ENCODE measurements at regions not wholly inside any gene's neighbourhood (a gene's known extent, or its start where the extent isn't known, plus 50 kb on each side); places are given as distances from the start of the nearest gene placed in this dataset.
A peak's percentile ranks its signal among the peaks of the same experiment; 100 is the strongest.

- Histone ChIP-seq H3K79me2 (ENCODE audit: low read depth) (no peaks in the 10 kb centered on the region), H3K9me3 (ENCODE audit: low read depth) (no peaks in the 10 kb centered on the region), H3F3A (ENCODE audit: low read depth) (peaks cover 44% of the 10 kb centered on the region), H3K4me2 (peak overlapping the region; percentile 69), H3K9ac (no peak overlapping the region), H3K36me3 (no peaks in the 10 kb centered on the region), H3K27ac (no peak overlapping the region), H2AFZ (replicated peaks) (no peak overlapping the region), H3K4me1 (peaks cover 28% of the 10 kb centered on the region), H4K20me1 (ENCODE audit: low read depth) (no peaks in the 10 kb centered on the region), H3K27me3 (no peaks in the 10 kb centered on the region), H3K4me3 (peak overlapping the region; percentile 25)
- peaks cover 65% of the 10 kb centered on the region for H3K4me1 Mint-ChIP-seq
- H3K36me3 Mint-ChIP-seq: no peaks in the 10 kb centered on the region
- peak overlapping the region; percentile 78 for H3K27ac Mint-ChIP-seq
- H3K9me3 Mint-ChIP-seq: no peaks in the 10 kb centered on the region
- H3K4me3 Mint-ChIP-seq: peak overlapping the region; percentile 27
- peak; percentile 54 for DNase-seq (ENCODE audit: low spot score)
- TF ChIP-seq EZH2phosphoT487 (IDR thresholded peaks at IDR 0.05) (no peak), CTCF (IDR thresholded peaks at IDR 0.05) (no peak), EZH2 (IDR thresholded peaks at IDR 0.05) (no peak)
- H3K27me3 Mint-ChIP-seq (ENCODE audit: insufficient read depth, low read depth): peaks cover 7% of the 10 kb centered on the region
Measured at GRCh38 chr1:201678264-201679101, 139.6 kb downstream of the NAV1 start.

GRCh38 chr1:201681375-201681774, 142.4 kb downstream of the NAV1 start:
- Histone ChIP-seq H3K9ac (no peak overlapping the region), H3K79me2 (ENCODE audit: low read depth) (no peaks in the 10 kb centered on the region), H3K9me3 (ENCODE audit: low read depth) (no peaks in the 10 kb centered on the region), H3K27me3 (no peaks in the 10 kb centered on the region), H2AFZ (replicated peaks) (no peak overlapping the region), H3K4me3 (no peak overlapping the region), H3K36me3 (no peaks in the 10 kb centered on the region), H3F3A (ENCODE audit: low read depth) (peaks cover 30% of the 10 kb centered on the region), H3K4me1 (peaks cover 29% of the 10 kb centered on the region), H3K4me2 (no peak overlapping the region), H3K27ac (no peak overlapping the region), H4K20me1 (ENCODE audit: low read depth) (no peaks in the 10 kb centered on the region)
- H3K9me3 Mint-ChIP-seq: no peaks in the 10 kb centered on the region
- TF ChIP-seq EZH2phosphoT487 (IDR thresholded peaks at IDR 0.05) (no peak), EZH2 (IDR thresholded peaks at IDR 0.05) (no peak), CTCF (IDR thresholded peaks at IDR 0.05) (no peak)
- no peak overlapping the region for H3K4me3 Mint-ChIP-seq
- peaks cover 3% of the 10 kb centered on the region for H3K27me3 Mint-ChIP-seq (ENCODE audit: insufficient read depth, low read depth)
- no peaks in the 10 kb centered on the region for H3K36me3 Mint-ChIP-seq
- DNase-seq (ENCODE audit: low spot score): no peak
- no peak overlapping the region for H3K27ac Mint-ChIP-seq
- H3K4me1 Mint-ChIP-seq: peaks cover 51% of the 10 kb centered on the region

GRCh38 chr1:201682964-201683363, 144.0 kb downstream of the NAV1 start:
- no peak for DNase-seq (ENCODE audit: low spot score)
- Histone ChIP-seq H3K79me2 (ENCODE audit: low read depth) (no peaks in the 10 kb centered on the region), H4K20me1 (ENCODE audit: low read depth) (no peaks in the 10 kb centered on the region), H3F3A (ENCODE audit: low read depth) (peaks cover 17% of the 10 kb centered on the region), H3K36me3 (no peaks in the 10 kb centered on the region), H3K4me2 (no peak overlapping the region), H2AFZ (replicated peaks) (no peak overlapping the region), H3K9ac (no peak overlapping the region), H3K9me3 (ENCODE audit: low read depth) (no peaks in the 10 kb centered on the region), H3K27ac (no peak overlapping the region), H3K4me1 (peaks cover 32% of the 10 kb centered on the region), H3K4me3 (no peak overlapping the region), H3K27me3 (no peaks in the 10 kb centered on the region)
- TF ChIP-seq CTCF (IDR thresholded peaks at IDR 0.05) (no peak), EZH2phosphoT487 (IDR thresholded peaks at IDR 0.05) (no peak), EZH2 (IDR thresholded peaks at IDR 0.05) (no peak)
- H3K36me3 Mint-ChIP-seq: no peaks in the 10 kb centered on the region
- H3K27me3 Mint-ChIP-seq (ENCODE audit: insufficient read depth, low read depth): no peaks in the 10 kb centered on the region
- H3K27ac Mint-ChIP-seq: no peak overlapping the region
- no peaks in the 10 kb centered on the region for H3K9me3 Mint-ChIP-seq
- peaks cover 52% of the 10 kb centered on the region for H3K4me1 Mint-ChIP-seq
- H3K4me3 Mint-ChIP-seq: no peak overlapping the region
